Activated gamma-delta T cell treated with Interleukin-2 at 50 U/mL for 16 hours (primary cell): ENCODE measurements at regions not wholly inside any gene's neighbourhood (a gene's known extent, or its start where the extent isn't known, plus 50 kb on each side); places are given as distances from the start of the nearest gene placed in this dataset.

Experiments
- DNase-seq: peaks from one replicate; pipeline ENCODE4 v3.0.0-alpha.2; 2020

- DNase-seq = no peak
These were observed 320.6 kb upstream of the TBL1XR1 start for GRCh38 chr3:177517906-177518305.

DNA sequence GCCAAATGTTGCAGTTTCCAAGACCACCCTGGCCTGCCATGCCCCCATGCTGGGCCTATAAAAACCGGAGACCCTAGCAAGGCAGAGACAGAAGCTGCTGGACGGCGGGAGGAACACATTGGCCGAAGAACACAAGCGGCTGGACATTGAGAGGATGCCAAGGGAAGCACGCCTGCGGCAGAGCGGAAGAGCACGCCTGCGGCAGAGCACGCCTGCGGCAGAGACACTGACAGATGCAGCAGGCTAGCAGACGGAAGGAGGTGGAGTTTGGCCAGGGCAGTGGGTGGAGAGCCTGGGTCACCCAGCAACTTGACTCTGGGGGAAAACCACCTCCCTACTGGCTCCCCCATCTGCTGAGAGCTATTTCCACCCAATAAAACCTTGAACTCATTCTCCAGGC, 322.3 kb upstream of the TBL1XR1 start:
- no peak for DNase-seq

- no peak for DNase-seq
These were observed 324.0 kb upstream of the TBL1XR1 start for GRCh38 chr3:177521305-177521704.

GRCh38 chr3:177522051-177522450, 324.8 kb upstream of the TBL1XR1 start:
- no peak for DNase-seq

DNA sequence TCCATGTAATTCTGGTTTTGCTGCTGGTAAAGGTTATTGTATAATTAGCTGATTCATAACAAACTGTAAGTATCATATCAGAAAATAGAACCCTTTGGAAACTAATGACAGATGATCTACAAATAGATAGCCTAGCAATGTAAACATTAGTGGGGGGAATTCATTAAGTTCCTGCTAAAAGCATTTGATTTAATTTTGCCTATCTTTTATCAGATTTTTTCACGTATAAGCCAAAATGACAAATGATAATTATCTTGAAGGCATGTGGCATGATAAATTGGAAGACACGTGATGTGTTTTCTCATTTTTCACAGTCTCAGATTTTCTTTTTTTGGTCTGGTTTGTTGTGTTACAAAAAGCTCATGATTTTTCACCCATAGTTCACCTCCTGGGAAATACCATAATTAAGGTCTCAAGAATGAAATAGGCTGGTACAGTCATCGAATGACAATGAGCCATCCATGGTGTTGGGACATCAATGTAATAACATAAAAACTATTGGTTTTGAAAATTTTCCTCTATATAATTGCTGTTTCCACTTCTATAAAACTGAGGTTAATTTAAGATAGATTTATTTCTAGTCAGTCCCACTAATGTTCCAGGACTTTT, 325.9 kb upstream of the TBL1XR1 start:
- DNase-seq = no peak

DNA sequence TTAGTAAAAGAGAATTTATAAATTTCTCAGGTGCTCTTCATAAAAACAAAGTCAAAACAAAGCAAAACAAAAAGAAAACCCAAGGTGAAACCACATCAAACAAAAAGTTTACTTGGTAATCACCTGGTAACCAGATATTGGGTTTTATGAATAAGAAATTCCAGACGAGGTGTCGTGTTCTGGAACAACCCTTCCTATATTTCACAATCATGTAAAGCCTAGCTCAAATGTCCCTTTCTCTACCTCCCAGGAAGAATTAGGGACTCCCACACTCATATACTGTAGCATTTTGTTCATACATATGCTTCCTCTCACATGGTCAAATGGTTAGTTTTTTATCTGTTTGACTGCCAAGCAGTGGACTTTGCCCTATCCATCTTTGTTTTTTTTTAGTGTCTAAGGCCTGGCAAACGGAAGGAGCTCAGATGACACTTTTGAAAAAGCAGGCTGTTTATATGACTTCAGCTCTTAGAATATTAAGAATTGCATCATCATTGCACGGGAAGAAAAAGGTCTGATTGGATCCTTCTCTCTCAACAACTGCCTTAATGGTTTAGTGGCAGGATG, 326.7 kb upstream of the TBL1XR1 start:
- no peak for DNase-seq

DNA sequence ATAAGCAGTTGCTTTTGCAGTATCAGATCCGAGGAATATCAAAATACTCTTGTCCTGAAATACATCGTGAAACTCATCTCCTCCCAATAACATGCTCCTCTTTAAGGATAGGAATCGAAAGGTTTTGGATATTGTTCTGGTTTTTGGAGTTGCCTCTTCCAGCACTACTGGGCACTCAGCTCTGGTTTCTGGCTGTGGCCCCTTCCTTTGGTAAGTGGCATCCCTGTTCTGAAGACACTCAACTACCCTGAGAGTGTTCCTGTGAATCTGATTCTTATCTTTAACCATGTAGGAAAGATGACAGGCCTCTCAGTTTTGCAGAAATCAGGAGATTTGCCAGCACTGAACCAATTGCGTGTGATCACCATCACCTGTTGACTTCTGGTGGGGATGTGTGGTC, 327.5 kb upstream of the TBL1XR1 start:
- no peak for DNase-seq

GRCh38 chr3:177525414-177525813, 328.1 kb upstream of the TBL1XR1 start:
- DNase-seq = no peak

GRCh38 chr3:177525987-177526712, 328.9 kb upstream of the TBL1XR1 start:
- DNase-seq = no peak

GRCh38 chr3:177527182-177527581, 329.9 kb upstream of the TBL1XR1 start:
- DNase-seq = no peak

- no peak for DNase-seq
These were observed 331.2 kb upstream of the TBL1XR1 start for GRCh38 chr3:177528306-177529070.

- no peak for DNase-seq
These were observed 331.8 kb upstream of the TBL1XR1 start for GRCh38 chr3:177529071-177529550.

GRCh38 chr3:177529716-177530335, 332.5 kb upstream of the TBL1XR1 start:
- no peak for DNase-seq

- DNase-seq = no peak
These were observed 333.6 kb upstream of the TBL1XR1 start for GRCh38 chr3:177530908-177531307.

- DNase-seq = no peak
These were observed 339.6 kb upstream of the TBL1XR1 start for GRCh38 chr3:177536873-177537272.

DNA sequence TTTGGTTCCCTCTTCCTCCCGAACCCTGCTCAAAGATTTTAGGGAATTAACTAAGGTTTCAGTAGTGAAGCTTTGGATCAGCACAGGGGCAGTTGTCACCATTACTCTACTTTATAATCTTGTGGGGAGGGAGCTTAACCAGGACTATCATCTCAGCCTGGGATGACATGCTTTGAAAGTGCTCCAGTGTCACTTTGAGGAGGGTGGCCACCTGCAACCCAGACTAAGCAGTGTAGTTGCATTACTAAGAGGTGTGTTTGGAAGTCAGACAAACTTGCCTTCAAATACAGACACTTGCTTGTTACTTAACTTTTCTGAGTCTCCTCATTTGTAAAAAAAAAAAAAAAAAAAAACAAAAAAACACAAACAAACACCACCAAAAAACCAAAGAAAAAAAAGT, 340.3 kb upstream of the TBL1XR1 start:
- DNase-seq = no peak

- no peak for DNase-seq
These were observed 340.9 kb upstream of the TBL1XR1 start for GRCh38 chr3:177538048-177538749.

GRCh38 chr3:177538750-177539730, 341.8 kb upstream of the TBL1XR1 start:
- DNase-seq = peak; percentile 27

DNA sequence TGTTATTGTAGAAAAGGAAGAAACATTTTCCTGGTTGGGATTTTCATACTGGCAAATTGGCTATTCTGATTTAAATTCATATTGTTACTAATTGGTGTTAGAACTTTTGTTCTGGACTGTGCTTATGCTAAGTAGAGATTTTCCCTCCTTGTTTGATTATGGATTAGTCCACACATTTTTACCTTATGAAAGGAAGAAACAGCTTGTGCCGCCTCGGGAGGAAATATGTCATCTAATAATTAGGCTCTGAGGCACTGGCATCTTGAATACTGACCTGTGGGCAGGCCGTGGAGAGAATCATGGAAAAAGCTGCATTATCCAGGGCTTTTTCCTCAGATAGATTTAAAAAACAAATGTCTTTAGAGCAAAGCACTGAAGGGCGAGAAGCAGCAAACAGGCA, 344.3 kb upstream of the TBL1XR1 start:
- DNase-seq = no peak

- no peak for DNase-seq
These were observed 348.7 kb upstream of the TBL1XR1 start for GRCh38 chr3:177545964-177546363.

DNA sequence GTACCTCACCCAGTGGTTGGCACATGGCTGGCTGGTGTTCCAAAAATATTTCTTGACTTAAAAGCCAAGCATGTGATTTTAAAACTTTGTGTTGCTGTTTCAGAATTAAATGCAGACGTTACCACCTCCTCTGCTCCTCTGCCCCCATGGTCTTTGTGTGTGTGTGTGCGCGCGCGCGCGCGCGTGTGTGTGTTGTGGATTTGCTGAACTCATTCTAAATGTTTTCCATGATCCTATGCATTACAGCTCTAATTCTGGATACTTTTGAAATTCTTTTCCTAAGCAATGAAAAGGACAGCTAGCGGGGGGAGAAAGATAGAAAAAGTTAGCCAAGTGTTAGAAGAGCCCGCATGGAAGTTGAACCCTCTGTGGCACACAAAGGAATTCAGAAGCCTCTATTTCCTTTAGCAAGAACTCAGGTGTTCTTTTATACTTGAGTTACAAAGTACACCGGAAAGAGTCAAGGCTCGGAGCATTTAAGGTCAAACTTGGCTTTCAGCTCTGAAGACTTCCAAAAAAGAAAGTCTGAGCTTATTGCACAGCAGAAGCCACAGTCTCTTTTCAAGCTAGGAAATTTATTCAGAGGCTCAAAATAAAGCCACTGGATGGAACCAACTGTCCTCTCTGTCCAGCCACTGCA, 350.5 kb upstream of the TBL1XR1 start:
- DNase-seq = no peak
